Memory B cell (primary cell): ENCODE measurements at regions not wholly inside any gene's neighbourhood (a gene's known extent, or its start where the extent isn't known, plus 50 kb on each side); places are given as distances from the start of the nearest gene placed in this dataset.
"Not testable (repeated sequence)": the region's sequence is repeated elsewhere in the genome, so short reads cannot be mapped to it uniquely, and the experiment has no call there.

Experiments used
- ATAC-seq: fragments of 150-1000 bp; cut with Tn5 transposase; 2 replicates; pipeline ENCODE4 v1.10.0; 2021; ENCODE audit warnings: low read depth, mild to moderate bottlenecking, moderate library complexity
- DNase-seq, 2 donors: peaks; one replicate each; pipeline ENCODE4 v3.0.0; 2022; ENCODE audit warnings: low spot score in 2 of 2
- H3K27ac Mint-ChIP-seq: one replicate; pipeline ENCODE4 v1.8.0; 2022; ENCODE audit warnings: mild to moderate bottlenecking, moderate library complexity, mixed read lengths
- H3K27me3 Mint-ChIP-seq: one replicate; pipeline ENCODE4 v1.8.0; 2022; ENCODE audit warnings: mixed read lengths
- H3K36me3 Mint-ChIP-seq: one replicate; pipeline ENCODE4 v1.8.0; 2022; ENCODE audit warnings: mild to moderate bottlenecking, mixed read lengths
- H3K4me1 Mint-ChIP-seq: one replicate; pipeline ENCODE4 v1.8.0; 2022; ENCODE audit warnings: mixed read lengths
- H3K4me3 Mint-ChIP-seq: one replicate; pipeline ENCODE4 v1.8.0; 2022; ENCODE audit warnings: mild to moderate bottlenecking, moderate library complexity, mixed read lengths
- H3K9me3 Mint-ChIP-seq: one replicate; pipeline ENCODE4 v1.8.0; 2022; ENCODE audit warnings: mixed read lengths

DNA sequence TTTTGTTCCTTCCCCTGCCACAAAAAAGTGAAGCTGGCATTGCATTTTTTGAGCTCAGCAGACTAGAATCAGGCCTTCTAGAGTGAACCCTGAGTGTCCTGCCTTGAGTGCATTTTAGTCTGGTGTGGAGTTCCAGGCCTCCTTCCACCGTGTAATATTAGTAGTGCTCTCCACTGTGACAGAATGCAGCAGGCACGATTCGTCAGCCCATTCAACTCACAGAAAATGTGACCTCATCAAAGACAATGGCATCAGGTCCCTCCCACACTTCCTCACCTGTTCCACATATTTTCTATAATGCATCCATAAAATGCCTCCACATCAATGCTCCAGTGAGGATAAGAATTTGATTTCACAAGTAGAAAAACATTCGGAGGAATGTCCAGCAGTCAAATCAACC is 227.6 kb downstream of the FGF9 start:
- H3K27ac Mint-ChIP-seq, result no peak overlapping the region
- H3K4me1 Mint-ChIP-seq, result peaks cover 4% of the 10 kb centered on the region
- H3K27me3 Mint-ChIP-seq, result no peaks in the 10 kb centered on the region
- H3K4me3 Mint-ChIP-seq, result no peak overlapping the region
- H3K9me3 Mint-ChIP-seq, result no peaks in the 10 kb centered on the region
- ATAC-seq (no peak), DNase-seq (no peak)
- no peaks in the 10 kb centered on the region for H3K36me3 Mint-ChIP-seq

DNA sequence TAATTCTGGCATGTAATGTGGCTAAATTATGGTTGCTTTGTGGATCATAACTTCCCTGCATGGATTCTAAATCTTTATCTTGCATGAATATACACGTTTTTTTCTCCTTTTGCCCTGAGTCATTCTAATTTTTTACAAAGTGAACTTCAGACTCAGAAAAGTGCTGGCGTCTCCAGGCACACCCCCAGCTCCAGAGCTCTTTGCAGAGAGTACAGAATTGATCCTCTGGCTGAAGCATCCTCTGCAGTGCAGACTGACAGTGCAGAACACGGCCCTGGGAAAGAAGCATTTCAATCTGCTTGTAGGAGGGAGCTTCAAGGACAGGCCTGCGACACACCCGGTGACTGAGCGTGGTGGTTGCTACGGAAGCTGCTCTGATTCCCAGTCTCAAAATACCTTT is 228.1 kb downstream of the FGF9 start:
- H3K27ac Mint-ChIP-seq, result no peak overlapping the region
- H3K4me3 Mint-ChIP-seq, result no peak overlapping the region
- H3K4me1 Mint-ChIP-seq, result peaks cover 4% of the 10 kb centered on the region
- H3K27me3 Mint-ChIP-seq, result no peaks in the 10 kb centered on the region
- H3K9me3 Mint-ChIP-seq, result no peaks in the 10 kb centered on the region
- no peak for ATAC-seq
- no peak for DNase-seq
- no peaks in the 10 kb centered on the region for H3K36me3 Mint-ChIP-seq

DNA sequence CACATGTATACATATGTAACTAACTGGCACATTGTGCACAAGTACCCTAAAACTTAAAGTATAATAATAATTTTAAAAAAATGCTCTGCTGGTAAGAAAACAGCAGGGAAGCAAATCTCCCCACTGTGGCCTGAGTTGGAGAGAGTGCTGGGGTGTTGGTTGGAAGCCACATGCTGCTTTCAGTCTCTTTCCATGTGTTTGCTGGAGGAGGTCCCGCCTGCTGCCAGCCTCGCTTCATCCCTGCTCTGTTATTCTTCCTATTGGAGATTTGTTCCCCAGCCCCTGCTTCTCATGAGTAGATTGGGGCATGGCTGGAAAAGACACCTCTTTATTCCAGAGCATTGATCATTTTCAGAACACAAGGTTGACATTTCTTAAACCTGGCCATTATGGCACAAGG is 230.5 kb downstream of the FGF9 start:
- H3K4me3 Mint-ChIP-seq, result no peak overlapping the region
- DNase-seq (no peak), ATAC-seq (no peak)
- H3K36me3 Mint-ChIP-seq, result no peaks in the 10 kb centered on the region
- H3K4me1 Mint-ChIP-seq, result no peaks in the 10 kb centered on the region
- no peak overlapping the region for H3K27ac Mint-ChIP-seq
- no peaks in the 10 kb centered on the region for H3K27me3 Mint-ChIP-seq
- no peaks in the 10 kb centered on the region for H3K9me3 Mint-ChIP-seq

DNA sequence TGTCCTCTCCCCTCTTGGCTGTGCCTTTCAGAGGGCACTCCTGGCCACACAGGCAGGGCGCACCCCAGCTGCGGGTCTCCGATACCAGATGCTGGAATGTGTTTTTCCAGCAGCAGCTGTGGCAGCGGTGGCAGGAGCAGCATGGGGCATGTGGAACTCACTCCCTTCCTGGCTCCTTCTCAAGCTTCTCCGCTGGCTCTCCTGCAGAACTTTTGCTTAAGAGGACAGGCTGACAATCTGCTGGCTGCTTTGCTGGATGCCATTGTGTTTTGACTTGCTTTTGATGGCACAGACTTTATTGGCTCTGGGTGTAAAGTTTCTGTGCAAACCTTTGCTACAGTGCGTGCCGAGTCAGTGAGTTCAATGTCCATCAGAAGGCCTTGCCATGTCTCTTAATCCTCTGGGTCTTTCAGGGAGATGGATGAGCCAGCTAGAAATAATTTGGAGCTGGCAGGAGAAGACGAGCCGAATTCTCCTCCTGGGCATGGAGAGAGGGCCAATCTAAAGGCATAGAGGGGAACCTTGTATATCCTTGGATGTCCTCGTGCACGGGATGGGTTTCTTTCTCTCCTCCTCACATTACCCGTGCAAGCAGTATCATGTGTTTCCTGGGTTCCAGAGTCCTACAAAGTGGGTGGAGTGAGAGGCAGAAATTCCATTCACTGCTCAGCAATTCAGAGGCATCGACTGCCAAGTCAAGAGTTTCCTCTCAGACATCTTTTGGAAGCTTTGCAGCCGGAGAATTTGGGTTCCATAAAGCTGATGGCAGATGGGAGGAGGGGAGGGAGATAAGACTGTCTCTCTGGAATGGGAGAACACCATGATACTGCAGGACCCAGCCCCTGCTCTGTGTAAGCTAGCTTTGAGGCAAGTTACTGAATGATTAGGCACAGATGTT is 231.2 kb downstream of the FGF9 start:
- Mint-ChIP-seq H3K27ac (no peak overlapping the region), H3K36me3 (no peaks in the 10 kb centered on the region), H3K4me3 (no peak overlapping the region), H3K9me3 (no peaks in the 10 kb centered on the region), H3K27me3 (no peaks in the 10 kb centered on the region), H3K4me1 (no peaks in the 10 kb centered on the region)
- DNase-seq (no peak), ATAC-seq (no peak)

DNA sequence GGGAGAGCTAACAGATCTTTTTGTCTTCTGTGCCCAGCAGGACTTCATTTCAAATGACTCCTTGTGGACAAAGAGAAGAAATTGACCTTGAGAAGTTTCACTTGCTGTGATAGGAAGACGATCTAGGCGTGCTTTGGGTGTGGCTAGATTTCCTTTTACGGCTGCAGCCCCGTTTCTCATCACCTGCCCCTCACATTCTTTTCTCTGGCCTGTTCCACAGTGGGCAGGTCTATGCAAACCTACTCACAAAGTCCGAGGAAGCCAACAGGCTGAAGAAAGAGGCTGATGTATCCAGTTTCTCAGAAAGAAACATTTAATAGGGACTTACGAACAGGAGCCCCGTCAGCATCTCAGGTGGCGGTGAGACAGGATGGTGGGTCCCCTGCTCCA is 231.8 kb downstream of the FGF9 start:
- no peaks in the 10 kb centered on the region for H3K4me1 Mint-ChIP-seq
- no peak overlapping the region for H3K27ac Mint-ChIP-seq
- no peaks in the 10 kb centered on the region for H3K9me3 Mint-ChIP-seq
- no peaks in the 10 kb centered on the region for H3K27me3 Mint-ChIP-seq
- H3K36me3 Mint-ChIP-seq, result no peaks in the 10 kb centered on the region
- ATAC-seq (no peak), DNase-seq (no peak)
- H3K4me3 Mint-ChIP-seq, result no peak overlapping the region

DNA sequence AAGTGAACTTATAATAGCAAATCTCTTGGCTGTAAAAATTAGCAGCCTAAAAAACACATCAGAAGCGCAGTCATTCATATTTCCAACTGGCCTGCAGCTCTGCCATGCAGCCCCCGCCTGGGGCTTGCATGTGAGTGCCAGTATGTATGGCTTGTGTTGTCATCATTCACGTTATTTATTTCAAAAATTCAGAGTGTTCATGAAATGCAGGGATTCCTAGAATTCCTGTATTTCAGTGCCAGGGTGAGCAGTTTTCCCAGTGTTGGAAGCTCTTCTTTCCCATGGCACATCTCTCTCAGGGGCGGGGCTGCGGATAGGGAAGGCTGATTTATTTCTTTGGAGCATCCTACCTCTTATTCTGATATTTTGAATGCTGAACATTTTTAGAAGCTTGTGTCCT is 234.6 kb downstream of the FGF9 start:
- DNase-seq, result no peak
- no peak overlapping the region for H3K4me3 Mint-ChIP-seq
- no peak for ATAC-seq
- H3K27me3 Mint-ChIP-seq, result peaks cover 1% of the 10 kb centered on the region
- H3K9me3 Mint-ChIP-seq, result no peaks in the 10 kb centered on the region
- no peaks in the 10 kb centered on the region for H3K4me1 Mint-ChIP-seq
- H3K27ac Mint-ChIP-seq, result no peak overlapping the region
- H3K36me3 Mint-ChIP-seq, result no peaks in the 10 kb centered on the region

DNA sequence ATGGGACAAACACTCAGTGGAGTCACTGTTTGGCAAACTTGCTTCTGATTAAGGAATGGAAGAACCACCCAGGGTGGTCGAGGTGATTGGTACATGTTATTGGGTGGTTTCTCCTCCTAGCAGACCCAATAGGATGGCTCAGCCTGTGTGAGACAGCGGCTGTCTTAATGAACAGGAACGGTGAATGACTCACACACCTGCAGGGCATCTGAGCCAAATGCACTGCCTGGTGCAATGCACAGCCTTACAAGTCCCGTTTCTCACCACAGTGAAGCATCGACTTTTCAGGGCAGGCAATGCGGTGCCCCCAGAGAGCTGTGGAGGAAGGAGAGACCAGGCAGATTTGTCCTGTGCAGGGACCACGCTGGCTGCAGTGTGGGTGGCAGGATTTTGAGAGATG is 238.5 kb downstream of the FGF9 start:
- no peaks in the 10 kb centered on the region for H3K4me1 Mint-ChIP-seq
- no peak for DNase-seq
- ATAC-seq, result no peak
- H3K9me3 Mint-ChIP-seq, result no peaks in the 10 kb centered on the region
- H3K36me3 Mint-ChIP-seq, result no peaks in the 10 kb centered on the region
- H3K4me3 Mint-ChIP-seq, result no peak overlapping the region
- H3K27ac Mint-ChIP-seq, result no peak overlapping the region
- peaks cover 1% of the 10 kb centered on the region for H3K27me3 Mint-ChIP-seq

DNA sequence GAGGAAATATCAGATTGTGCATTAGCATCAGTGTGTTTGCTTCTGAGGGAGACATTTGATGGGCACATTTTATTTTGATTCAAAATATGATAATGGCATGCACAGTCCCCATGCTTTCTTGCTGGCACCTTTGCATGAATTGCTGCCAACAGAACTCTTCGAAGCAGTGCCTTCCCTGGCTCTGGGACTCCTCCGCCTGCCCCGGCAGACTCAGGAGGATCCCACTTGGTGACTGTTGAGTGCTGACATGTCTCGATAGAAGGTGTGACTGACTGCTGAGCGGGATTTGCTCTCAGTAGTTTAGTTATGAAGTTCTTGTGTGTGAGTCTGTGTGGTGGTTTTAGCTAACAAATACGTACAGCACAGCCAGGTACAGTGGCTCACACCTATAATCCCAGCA is 239.7 kb downstream of the FGF9 start:
- H3K27ac Mint-ChIP-seq, result no peak overlapping the region
- H3K36me3 Mint-ChIP-seq, result no peaks in the 10 kb centered on the region
- ATAC-seq (no peak), DNase-seq (no peak)
- no peaks in the 10 kb centered on the region for H3K4me1 Mint-ChIP-seq
- peaks cover 1% of the 10 kb centered on the region for H3K27me3 Mint-ChIP-seq
- no peaks in the 10 kb centered on the region for H3K9me3 Mint-ChIP-seq
- H3K4me3 Mint-ChIP-seq, result no peak overlapping the region

DNA sequence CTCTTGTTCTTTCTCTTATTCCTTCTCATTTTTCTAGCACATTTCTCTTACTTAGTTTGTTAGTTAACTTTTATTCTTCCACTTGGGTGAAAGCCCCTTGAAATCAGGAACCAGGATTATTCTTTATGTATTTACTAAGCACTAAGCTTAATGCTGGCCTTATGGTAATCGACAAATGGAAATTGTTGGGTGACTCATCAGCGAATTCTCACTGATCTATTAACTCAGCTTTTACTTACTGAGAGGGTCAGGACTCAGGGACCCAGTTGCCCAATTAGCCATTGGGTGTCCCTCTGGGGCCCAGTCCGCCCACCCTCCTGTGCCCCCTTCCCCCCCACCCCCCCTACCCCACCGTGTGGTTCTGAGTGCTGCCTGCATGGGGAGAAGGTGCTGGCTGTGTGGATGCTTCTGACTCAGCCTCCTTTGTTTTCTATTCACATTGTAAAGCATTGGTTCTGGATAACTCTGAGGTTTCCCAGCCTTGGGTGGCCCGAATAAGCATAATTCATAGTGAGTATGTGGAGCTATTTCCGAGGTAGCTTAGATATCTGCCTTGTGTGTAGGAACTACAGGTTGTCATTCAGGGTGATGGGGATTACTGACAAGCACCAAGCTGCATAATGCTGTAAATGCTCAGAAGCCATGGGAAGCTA is 240.9 kb downstream of the FGF9 start:
- no peaks in the 10 kb centered on the region for H3K36me3 Mint-ChIP-seq
- no peak for DNase-seq
- no peak overlapping the region for H3K4me3 Mint-ChIP-seq
- H3K27me3 Mint-ChIP-seq, result peaks cover 1% of the 10 kb centered on the region
- no peak overlapping the region for H3K27ac Mint-ChIP-seq
- no peaks in the 10 kb centered on the region for H3K9me3 Mint-ChIP-seq
- H3K4me1 Mint-ChIP-seq, result no peaks in the 10 kb centered on the region
- no peak for ATAC-seq

DNA sequence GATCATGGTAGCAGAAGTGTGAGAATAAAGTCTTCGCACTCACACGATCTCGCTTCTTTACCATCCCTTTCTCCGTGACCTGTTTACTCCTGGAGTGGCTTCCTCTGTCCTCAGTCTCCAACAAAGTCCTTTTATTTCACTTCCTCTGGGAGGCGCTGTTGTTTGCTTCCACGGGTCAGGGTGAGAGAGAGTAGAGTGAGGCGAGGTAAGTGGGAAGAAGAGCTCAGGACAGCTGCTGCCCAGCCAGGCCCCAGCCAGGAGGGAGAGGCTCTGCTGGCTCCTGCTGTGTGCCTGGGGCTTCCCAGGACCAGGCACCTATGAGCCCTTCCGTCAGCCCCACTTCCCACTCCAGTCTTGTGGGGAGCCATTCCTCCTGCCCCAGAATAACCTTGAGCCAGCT is 242.1 kb downstream of the FGF9 start:
- peaks cover 1% of the 10 kb centered on the region for H3K9me3 Mint-ChIP-seq
- peaks cover 1% of the 10 kb centered on the region for H3K27me3 Mint-ChIP-seq
- H3K36me3 Mint-ChIP-seq, result no peaks in the 10 kb centered on the region
- DNase-seq, result no peak
- no peak overlapping the region for H3K27ac Mint-ChIP-seq
- no peak for ATAC-seq
- no peaks in the 10 kb centered on the region for H3K4me1 Mint-ChIP-seq
- H3K4me3 Mint-ChIP-seq, result no peak overlapping the region

DNA sequence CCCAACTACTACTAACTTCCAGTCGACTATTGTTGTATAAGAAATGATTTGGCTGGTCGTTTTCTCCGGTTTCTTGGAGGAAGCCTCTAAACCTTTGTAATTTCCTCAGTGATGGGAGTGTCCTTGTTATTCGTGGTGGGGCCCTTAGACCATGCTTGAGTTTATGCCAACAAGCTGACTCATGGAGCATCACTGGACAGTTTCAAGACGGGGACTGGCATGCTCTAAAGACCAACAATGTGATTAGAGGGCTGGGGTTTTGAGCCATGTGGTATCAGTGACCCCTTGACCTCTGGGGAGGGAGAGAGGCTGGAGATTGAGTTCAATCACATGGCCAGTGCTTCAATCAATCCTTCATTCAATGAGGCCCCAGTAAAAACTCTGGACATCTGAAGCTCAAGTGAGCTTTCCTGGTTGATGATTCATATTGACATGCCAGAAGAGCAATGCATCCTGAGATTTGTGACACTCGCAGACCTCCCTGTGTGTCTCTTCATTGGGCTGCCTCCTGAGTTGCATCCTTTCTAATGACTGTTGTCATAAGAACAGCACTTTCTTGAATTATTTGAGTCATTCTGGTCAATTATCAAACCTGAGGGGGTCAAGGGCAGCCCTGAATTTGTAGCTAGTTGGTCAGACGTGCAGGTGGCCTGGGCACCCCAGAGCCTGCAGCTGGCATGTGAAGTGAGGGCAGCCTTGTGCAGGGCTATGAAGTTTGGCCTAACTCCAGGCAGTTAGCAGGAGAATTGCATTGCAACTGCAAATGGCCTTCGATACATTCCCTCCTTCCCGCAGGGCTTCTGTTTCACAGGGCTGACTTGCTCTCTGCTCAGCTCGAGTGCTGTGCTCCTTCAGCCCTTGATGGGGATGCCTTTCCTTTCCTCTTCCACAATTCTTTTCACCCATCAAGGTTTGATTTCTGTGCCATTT is 246.5 kb downstream of the FGF9 start:
- ATAC-seq (no peak), DNase-seq (no peak)
- no peaks in the 10 kb centered on the region for H3K27me3 Mint-ChIP-seq
- no peaks in the 10 kb centered on the region for H3K36me3 Mint-ChIP-seq
- no peak overlapping the region for H3K27ac Mint-ChIP-seq
- H3K4me1 Mint-ChIP-seq, result no peaks in the 10 kb centered on the region
- peaks cover 2% of the 10 kb centered on the region for H3K9me3 Mint-ChIP-seq
- no peak overlapping the region for H3K4me3 Mint-ChIP-seq

DNA sequence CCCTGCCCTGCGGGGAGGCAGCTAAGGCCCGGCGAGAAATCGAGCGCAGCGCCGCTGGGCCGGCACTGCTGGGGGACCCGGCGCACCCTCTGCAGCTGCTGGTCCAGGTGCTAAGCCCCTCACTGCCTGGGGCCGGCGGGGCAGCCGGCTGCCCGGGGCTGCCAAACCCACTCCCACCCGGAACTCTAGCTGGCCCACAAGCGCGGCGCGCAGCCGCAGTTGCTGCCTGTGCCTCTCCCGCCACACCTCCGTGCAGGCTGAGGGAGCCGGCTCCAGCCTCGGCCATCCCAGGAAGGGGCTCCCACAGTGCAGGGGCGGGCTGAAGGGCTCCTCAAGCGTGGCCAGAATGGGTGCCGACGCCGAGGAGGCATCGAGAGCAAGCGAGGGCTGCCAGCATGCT is 249.9 kb downstream of the FGF9 start:
- H3K27me3 Mint-ChIP-seq, result not testable (repeated sequence)

DNA sequence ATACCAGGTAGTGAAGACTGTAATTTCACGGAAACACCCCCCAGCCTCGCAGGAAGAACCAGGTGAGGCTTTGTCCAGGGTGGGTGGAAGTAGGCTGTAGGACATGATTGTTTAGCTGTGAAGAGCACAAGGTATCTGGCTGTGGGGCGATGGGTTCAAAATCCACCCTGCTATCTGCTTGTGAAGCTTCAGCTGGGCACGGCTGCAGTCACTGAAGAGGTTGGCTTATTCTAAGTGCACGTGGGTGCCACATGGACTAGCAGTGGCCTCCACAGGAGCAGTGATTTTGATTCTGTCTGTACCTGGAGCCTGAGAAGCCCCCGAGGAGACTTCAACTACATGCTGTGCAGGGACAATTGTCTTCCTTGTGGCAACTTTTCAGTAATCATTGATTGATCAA is 254.1 kb downstream of the FGF9 start:
- no peak for ATAC-seq
- no peaks in the 10 kb centered on the region for H3K9me3 Mint-ChIP-seq
- no peak overlapping the region for H3K4me3 Mint-ChIP-seq
- peaks cover 2% of the 10 kb centered on the region for H3K27me3 Mint-ChIP-seq
- DNase-seq, result no peak
- no peaks in the 10 kb centered on the region for H3K36me3 Mint-ChIP-seq
- H3K27ac Mint-ChIP-seq, result no peak overlapping the region
- H3K4me1 Mint-ChIP-seq, result no peaks in the 10 kb centered on the region

More for the DNA sequence above, 249.9 kb downstream of the FGF9 start:
- not testable (repeated sequence) for DNase-seq, H3K4me1 Mint-ChIP-seq, H3K9me3 Mint-ChIP-seq, H3K27ac Mint-ChIP-seq, ATAC-seq, H3K4me3 Mint-ChIP-seq, H3K36me3 Mint-ChIP-seq

DNA sequence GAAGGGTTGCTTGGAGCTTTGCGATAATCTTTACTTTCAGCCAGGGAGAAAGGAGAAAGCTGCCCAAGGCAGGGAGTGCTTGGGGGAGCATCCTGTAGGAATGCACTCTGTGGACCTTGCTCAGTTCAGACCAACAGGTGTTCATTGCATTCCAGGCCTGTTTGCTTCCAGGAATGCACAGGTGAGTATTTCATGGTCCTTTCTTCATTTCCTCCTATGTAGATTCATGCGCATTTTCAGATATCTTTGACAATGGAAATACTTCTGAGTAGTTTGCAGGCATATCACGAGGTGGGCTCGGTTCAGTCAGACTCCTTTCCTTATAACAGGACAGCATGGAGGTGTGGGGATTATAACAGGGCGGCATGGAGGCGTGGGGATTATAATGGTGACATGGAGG is 254.8 kb downstream of the FGF9 start:
- ATAC-seq (no peak), DNase-seq (no peak)
- Mint-ChIP-seq H3K9me3 (no peaks in the 10 kb centered on the region), H3K36me3 (no peaks in the 10 kb centered on the region), H3K27ac (no peak overlapping the region), H3K27me3 (peaks cover 3% of the 10 kb centered on the region), H3K4me1 (peaks cover under 1% of the 10 kb centered on the region), H3K4me3 (no peak overlapping the region)
